Superior temporal gyrus (tissue), 1 donor: ENCODE measurements at regions not wholly inside any gene's neighbourhood (a gene's known extent, or its start where the extent isn't known, plus 50 kb on each side); places are given as distances from the start of the nearest gene placed in this dataset.
"Not testable (repeated sequence)": the region's sequence is repeated elsewhere in the genome, so short reads cannot be mapped to it uniquely, and the experiment has no call there.

Source experiments
- DNase-seq: peaks from one replicate; pipeline ENCODE4 v3.0.0-alpha.2; 2016; ENCODE audit errors: extremely low spot score

- no peak for DNase-seq
Measured at GRCh38 chr1:242813490-242814091, 289.1 kb upstream of the PLD5 start.

- no peak for DNase-seq
Measured at GRCh38 chr1:242811092-242811840, 286.8 kb upstream of the PLD5 start.

GRCh38 chr1:242806324-242806723 lies 281.8 kb upstream of the PLD5 start:
- DNase-seq: no peak

- DNase-seq: not testable (repeated sequence)
Measured at GRCh38 chr1:242805360-242805759, 280.9 kb upstream of the PLD5 start.

- DNase-seq: no peak
Measured at GRCh38 chr1:242802973-242803372, 278.5 kb upstream of the PLD5 start.

- DNase-seq: no peak
Measured at GRCh38 chr1:242800521-242800920, 276.0 kb upstream of the PLD5 start.

GRCh38 chr1:242797856-242798255 lies 273.4 kb upstream of the PLD5 start:
- no peak for DNase-seq

GRCh38 chr1:242788771-242789170 lies 264.3 kb upstream of the PLD5 start:
- DNase-seq: no peak

- no peak for DNase-seq
Measured at GRCh38 chr1:242787968-242788367, 263.5 kb upstream of the PLD5 start.

- DNase-seq: no peak
Measured at GRCh38 chr1:242784807-242785206, 260.3 kb upstream of the PLD5 start.

- peak; percentile 30 for DNase-seq
Measured at GRCh38 chr1:242784084-242784483, 259.6 kb upstream of the PLD5 start.

- DNase-seq: no peak
Measured at GRCh38 chr1:242774256-242774655, 249.8 kb upstream of the PLD5 start.

GRCh38 chr1:242770366-242770765 lies 245.9 kb upstream of the PLD5 start:
- DNase-seq: no peak

- DNase-seq: no peak
Measured at GRCh38 chr1:242764161-242764560, 239.7 kb upstream of the PLD5 start.

- DNase-seq: no peak
Measured at GRCh38 chr1:242761556-242761955, 237.1 kb upstream of the PLD5 start.

- no peak for DNase-seq
Measured at GRCh38 chr1:242754926-242755325, 230.4 kb upstream of the PLD5 start.

- DNase-seq: no peak
Measured at GRCh38 chr1:242754125-242754524, 229.6 kb upstream of the PLD5 start.

GRCh38 chr1:242747233-242747632 lies 222.7 kb upstream of the PLD5 start:
- DNase-seq: no peak

GRCh38 chr1:242745079-242745478 lies 220.6 kb upstream of the PLD5 start:
- DNase-seq: no peak

- DNase-seq: no peak
Measured at GRCh38 chr1:242743983-242744780, 219.7 kb upstream of the PLD5 start.

- DNase-seq: no peak
Measured at GRCh38 chr1:242738702-242739645, 214.5 kb upstream of the PLD5 start.

- DNase-seq: no peak
Measured at GRCh38 chr1:242736611-242737010, 212.1 kb upstream of the PLD5 start.
